SK-N-SH (cell line): ENCODE measurements at regions not wholly inside any gene's neighbourhood (a gene's known extent, or its start where the extent isn't known, plus 50 kb on each side); places are given as distances from the start of the nearest gene placed in this dataset.

Experiments
- POLR2AphosphoS5 ChIP-seq: IDR thresholded peaks from 2 replicates; pipeline ENCODE4 v1.6.1; 2012; ENCODE audit warnings: low read depth, low read length
- SMC3 ChIP-seq: IDR thresholded peaks from 2 replicates; pipeline ENCODE4 v1.6.1; 2012; ENCODE audit warnings: low read depth, low read length, improper control_type of control experiment
- TF ChIP-seq, protein P1 (sequence below): fragments of 200-600 bp; sonication (generic); IDR thresholded peaks from 2 replicates; pipeline ENCODE4 v1.6.1; 2017; ENCODE audit warnings: antibody characterized with exemption, mild to moderate bottlenecking, moderate library complexity

DNA sequence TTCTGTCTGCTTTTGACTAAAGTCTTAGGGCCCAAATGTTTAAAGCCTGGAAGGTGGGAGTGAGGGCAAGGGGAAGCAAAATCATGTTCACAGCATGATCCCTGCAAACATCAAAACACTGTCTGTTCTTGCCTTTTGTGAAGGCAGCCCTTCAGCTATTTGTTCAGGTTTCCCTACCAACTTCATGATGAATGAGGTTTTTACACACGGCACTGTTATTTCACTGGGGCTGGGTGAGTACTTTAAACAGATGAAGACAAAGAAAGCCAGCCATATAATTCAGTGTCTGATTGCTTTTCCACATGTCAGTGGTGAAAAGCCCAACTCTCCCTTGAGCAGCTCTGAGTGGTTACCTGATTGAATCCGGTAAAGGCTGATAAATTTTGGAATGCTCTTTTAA is 224.7 kb upstream of the GRAMD2B start:
- TF ChIP-seq, protein P1, sequence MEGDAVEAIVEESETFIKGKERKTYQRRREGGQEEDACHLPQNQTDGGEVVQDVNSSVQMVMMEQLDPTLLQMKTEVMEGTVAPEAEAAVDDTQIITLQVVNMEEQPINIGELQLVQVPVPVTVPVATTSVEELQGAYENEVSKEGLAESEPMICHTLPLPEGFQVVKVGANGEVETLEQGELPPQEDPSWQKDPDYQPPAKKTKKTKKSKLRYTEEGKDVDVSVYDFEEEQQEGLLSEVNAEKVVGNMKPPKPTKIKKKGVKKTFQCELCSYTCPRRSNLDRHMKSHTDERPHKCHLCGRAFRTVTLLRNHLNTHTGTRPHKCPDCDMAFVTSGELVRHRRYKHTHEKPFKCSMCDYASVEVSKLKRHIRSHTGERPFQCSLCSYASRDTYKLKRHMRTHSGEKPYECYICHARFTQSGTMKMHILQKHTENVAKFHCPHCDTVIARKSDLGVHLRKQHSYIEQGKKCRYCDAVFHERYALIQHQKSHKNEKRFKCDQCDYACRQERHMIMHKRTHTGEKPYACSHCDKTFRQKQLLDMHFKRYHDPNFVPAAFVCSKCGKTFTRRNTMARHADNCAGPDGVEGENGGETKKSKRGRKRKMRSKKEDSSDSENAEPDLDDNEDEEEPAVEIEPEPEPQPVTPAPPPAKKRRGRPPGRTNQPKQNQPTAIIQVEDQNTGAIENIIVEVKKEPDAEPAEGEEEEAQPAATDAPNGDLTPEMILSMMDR: no peak
- TF ChIP-seq POLR2AphosphoS5 (no peak), SMC3 (no peak)
